ENCODE measurements at regions not wholly inside any gene's neighbourhood (a gene's known extent, or its start where the extent isn't known, plus 50 kb on each side); places are given as distances from the start of the nearest gene placed in this dataset.

- Histone ChIP-seq H3K4me3 (no peak overlapping the region), H3K4me1 (ENCODE audit: control insufficient read depth in 1 of 2, low read depth in 2 of 2) (no peaks in the 10 kb centered on the region), H3K27me3 (replicated peaks; ENCODE audit: insufficient read depth) (no peaks in the 10 kb centered on the region), H3K27ac (no peak overlapping the region), H3K9me3 (no peaks in the 10 kb centered on the region), H3K36me3 (no peaks in the 10 kb centered on the region)
- DNase-seq (ENCODE audit: low spot score) (no peak), ATAC-seq (ENCODE audit: insufficient number of reproducible peaks, low FRiP score, low read depth) (no peak)
- TF ChIP-seq, protein P1, sequence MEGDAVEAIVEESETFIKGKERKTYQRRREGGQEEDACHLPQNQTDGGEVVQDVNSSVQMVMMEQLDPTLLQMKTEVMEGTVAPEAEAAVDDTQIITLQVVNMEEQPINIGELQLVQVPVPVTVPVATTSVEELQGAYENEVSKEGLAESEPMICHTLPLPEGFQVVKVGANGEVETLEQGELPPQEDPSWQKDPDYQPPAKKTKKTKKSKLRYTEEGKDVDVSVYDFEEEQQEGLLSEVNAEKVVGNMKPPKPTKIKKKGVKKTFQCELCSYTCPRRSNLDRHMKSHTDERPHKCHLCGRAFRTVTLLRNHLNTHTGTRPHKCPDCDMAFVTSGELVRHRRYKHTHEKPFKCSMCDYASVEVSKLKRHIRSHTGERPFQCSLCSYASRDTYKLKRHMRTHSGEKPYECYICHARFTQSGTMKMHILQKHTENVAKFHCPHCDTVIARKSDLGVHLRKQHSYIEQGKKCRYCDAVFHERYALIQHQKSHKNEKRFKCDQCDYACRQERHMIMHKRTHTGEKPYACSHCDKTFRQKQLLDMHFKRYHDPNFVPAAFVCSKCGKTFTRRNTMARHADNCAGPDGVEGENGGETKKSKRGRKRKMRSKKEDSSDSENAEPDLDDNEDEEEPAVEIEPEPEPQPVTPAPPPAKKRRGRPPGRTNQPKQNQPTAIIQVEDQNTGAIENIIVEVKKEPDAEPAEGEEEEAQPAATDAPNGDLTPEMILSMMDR (IDR thresholded peaks at IDR 0.05) = no peak
Measured at GRCh38 chr3:5613599-5613998, 426.1 kb downstream of the EDEM1 start.

- Histone ChIP-seq H3K4me3 (no peak overlapping the region), H3K27me3 (replicated peaks; ENCODE audit: insufficient read depth) (no peaks in the 10 kb centered on the region)
- TF ChIP-seq, protein P1 (IDR thresholded peaks at IDR 0.05) = no peak
Measured at GRCh38 chr3:5616873-5617272, 429.4 kb downstream of the EDEM1 start.

DNA sequence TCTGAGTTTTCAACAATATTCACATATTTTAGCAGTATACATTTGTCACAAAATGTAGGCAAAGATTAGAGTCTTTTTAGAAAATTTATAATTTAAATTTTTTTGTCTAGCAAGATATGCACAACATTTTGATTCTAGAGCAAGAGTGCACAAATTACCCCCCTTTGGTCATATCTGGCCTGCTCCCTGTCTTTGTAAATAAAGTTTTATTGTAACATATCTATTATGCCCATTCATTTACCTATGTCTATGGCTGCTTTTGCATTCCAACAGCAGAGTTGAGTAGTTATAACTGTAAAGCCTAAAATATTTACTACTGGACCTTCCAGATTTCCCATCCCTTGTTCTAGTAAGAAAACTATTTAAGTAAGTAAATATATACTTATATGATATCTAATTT, 430.7 kb downstream of the EDEM1 start:
- DNase-seq (ENCODE audit: low spot score) = no peak
- no peak overlapping the region for H3K27ac ChIP-seq
- TF ChIP-seq, protein P1 (IDR thresholded peaks at IDR 0.05) = no peak
- H3K9me3 ChIP-seq = no peaks in the 10 kb centered on the region
- no peaks in the 10 kb centered on the region for H3K4me1 ChIP-seq (ENCODE audit: control insufficient read depth in 1 of 2, low read depth in 2 of 2)
- H3K27me3 ChIP-seq (replicated peaks; ENCODE audit: insufficient read depth) = no peaks in the 10 kb centered on the region
- H3K36me3 ChIP-seq = no peaks in the 10 kb centered on the region
- ATAC-seq (ENCODE audit: insufficient number of reproducible peaks, low FRiP score, low read depth) = no peak
- H3K4me3 ChIP-seq = no peak overlapping the region

More at GRCh38 chr3:5616873-5617272, 429.4 kb downstream of the EDEM1 start:
- no peak overlapping the region for H3K27ac ChIP-seq
- H3K9me3 ChIP-seq = no peaks in the 10 kb centered on the region
- no peak for ATAC-seq (ENCODE audit: insufficient number of reproducible peaks, low FRiP score, low read depth)
- DNase-seq (ENCODE audit: low spot score) = no peak
- no peaks in the 10 kb centered on the region for H3K36me3 ChIP-seq
- H3K4me1 ChIP-seq (ENCODE audit: control insufficient read depth in 1 of 2, low read depth in 2 of 2) = no peaks in the 10 kb centered on the region

DNA sequence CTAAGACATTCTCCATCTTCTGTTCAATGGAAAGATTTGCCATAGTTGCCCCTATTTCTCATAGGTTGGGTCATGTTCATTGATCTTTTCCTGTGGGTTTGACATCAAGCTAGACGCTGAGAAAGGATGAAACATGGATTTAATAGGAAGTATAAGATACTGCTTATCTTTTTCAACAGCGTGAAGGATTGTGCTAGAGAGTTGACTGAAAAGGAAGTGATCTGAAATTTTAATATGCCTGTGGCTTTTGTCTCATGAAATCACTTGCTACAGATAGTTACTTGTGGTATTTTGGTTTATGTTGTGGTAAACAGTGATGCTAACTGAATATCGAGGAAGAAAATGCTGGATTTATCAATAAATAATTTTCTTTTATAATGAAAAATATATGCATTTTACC, 442.9 kb downstream of the EDEM1 start:
- no peak for DNase-seq (ENCODE audit: low spot score)
- H3K36me3 ChIP-seq = no peaks in the 10 kb centered on the region
- H3K9me3 ChIP-seq = no peaks in the 10 kb centered on the region
- no peak overlapping the region for H3K27ac ChIP-seq
- ATAC-seq (ENCODE audit: insufficient number of reproducible peaks, low FRiP score, low read depth) = no peak
- H3K4me1 ChIP-seq (ENCODE audit: control insufficient read depth in 1 of 2, low read depth in 2 of 2) = no peaks in the 10 kb centered on the region
- H3K4me3 ChIP-seq = no peak overlapping the region
- H3K27me3 ChIP-seq (replicated peaks; ENCODE audit: insufficient read depth) = no peaks in the 10 kb centered on the region
- TF ChIP-seq, protein P1 (IDR thresholded peaks at IDR 0.05) = no peak

DNA sequence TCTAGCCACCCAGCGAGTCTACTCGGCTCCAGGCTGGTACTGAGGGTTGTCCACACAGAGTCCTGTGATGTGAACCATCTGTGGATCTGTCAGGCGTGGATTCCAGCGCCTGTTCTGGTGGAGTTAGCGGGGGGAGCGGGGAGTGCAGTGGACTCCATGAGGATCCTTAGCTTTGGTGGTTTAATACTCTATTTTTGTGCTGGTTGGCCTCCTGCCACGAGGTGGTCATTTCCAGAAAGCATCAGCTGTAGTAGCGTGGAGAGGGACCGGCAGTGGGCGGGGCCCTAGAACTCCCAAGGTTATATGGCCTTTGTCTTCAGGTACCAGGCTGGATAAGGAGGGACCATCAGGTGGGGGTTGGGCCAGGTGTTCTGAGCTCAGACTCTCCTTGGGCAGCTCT, 446.5 kb downstream of the EDEM1 start:
- H3K27me3 ChIP-seq (replicated peaks; ENCODE audit: insufficient read depth) = no peaks in the 10 kb centered on the region
- no peaks in the 10 kb centered on the region for H3K4me1 ChIP-seq (ENCODE audit: control insufficient read depth in 1 of 2, low read depth in 2 of 2)
- no peak overlapping the region for H3K27ac ChIP-seq
- ATAC-seq (ENCODE audit: insufficient number of reproducible peaks, low FRiP score, low read depth) (no peak), DNase-seq (ENCODE audit: low spot score) (no peak)
- H3K4me3 ChIP-seq = no peak overlapping the region
- TF ChIP-seq, protein P1 (IDR thresholded peaks at IDR 0.05) = no peak
- H3K36me3 ChIP-seq = no peaks in the 10 kb centered on the region
- H3K9me3 ChIP-seq = no peaks in the 10 kb centered on the region
